A673 (cell line): ENCODE measurements at regions not wholly inside any gene's neighbourhood (a gene's known extent, or its start where the extent isn't known, plus 50 kb on each side); places are given as distances from the start of the nearest gene placed in this dataset.

ENCODE experiments used
- CTCF ChIP-seq: fragments of 300-800, 200-600 bp; sonication (generic); conservative IDR thresholded peaks from 2 replicates; pipeline ENCODE4 v1.5.1; 2017; ENCODE audit warnings: low read depth, mild to moderate bottlenecking, antibody characterized with exemption, low read length, moderate library complexity, mixed read lengths
- EZH2 ChIP-seq: fragments of 200-600 bp; sonication (generic); IDR thresholded peaks from 2 replicates; pipeline ENCODE4 v1.6.1; 2017; ENCODE audit warnings: borderline replicate concordance, low read depth, mild to moderate bottlenecking, mixed read lengths, antibody characterized with exemption, low read length; ENCODE audit not compliant: poor library complexity, severe bottlenecking

- TF ChIP-seq CTCF (no peak), EZH2 (no peak)
Observed at GRCh38 chr17:55648086-55648485, 74.6 kb downstream of the TMEM100 start.
